HL-60 (cell line): ENCODE measurements at regions not wholly inside any gene's neighbourhood (a gene's known extent, or its start where the extent isn't known, plus 50 kb on each side); places are given as distances from the start of the nearest gene placed in this dataset.

Experiments
- POLR2AphosphoS5 ChIP-seq: IDR thresholded peaks from 2 replicates; pipeline ENCODE4 v1.6.1; 2012; ENCODE audit warnings: low read depth
- TF ChIP-seq, protein P1 (sequence below): IDR thresholded peaks from one replicate; pipeline ENCODE4 v1.5.1; 2011; ENCODE audit warnings: low read length, control low read depth, inconsistent platforms; ENCODE audit not compliant: insufficient read depth

DNA sequence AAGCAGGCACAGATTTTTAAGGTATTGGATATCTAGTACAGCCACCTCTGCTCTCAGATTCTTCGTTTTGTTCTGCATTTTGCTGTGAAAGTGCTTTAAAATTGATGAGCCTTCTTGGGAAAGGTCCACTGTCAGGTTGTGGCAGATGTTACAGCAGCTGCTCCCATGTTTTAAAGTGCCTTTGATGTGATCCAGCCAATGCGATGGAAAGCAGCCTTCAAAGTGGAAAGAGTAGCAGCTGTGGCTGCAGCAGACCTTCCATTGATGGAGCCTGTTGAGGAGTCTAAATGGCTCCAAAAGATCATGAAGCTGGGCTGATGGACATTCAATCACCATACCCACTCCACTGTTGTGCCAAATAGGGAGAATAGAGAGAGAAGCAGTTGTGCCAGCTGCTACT lies 816.9 kb downstream of the PLA2G4A start:
- TF ChIP-seq, protein P1, sequence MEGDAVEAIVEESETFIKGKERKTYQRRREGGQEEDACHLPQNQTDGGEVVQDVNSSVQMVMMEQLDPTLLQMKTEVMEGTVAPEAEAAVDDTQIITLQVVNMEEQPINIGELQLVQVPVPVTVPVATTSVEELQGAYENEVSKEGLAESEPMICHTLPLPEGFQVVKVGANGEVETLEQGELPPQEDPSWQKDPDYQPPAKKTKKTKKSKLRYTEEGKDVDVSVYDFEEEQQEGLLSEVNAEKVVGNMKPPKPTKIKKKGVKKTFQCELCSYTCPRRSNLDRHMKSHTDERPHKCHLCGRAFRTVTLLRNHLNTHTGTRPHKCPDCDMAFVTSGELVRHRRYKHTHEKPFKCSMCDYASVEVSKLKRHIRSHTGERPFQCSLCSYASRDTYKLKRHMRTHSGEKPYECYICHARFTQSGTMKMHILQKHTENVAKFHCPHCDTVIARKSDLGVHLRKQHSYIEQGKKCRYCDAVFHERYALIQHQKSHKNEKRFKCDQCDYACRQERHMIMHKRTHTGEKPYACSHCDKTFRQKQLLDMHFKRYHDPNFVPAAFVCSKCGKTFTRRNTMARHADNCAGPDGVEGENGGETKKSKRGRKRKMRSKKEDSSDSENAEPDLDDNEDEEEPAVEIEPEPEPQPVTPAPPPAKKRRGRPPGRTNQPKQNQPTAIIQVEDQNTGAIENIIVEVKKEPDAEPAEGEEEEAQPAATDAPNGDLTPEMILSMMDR = no peak
- no peak for TF ChIP-seq POLR2AphosphoS5
